ENCODE measurements at regions not wholly inside any gene's neighbourhood (a gene's known extent, or its start where the extent isn't known, plus 50 kb on each side); places are given as distances from the start of the nearest gene placed in this dataset.

DNA sequence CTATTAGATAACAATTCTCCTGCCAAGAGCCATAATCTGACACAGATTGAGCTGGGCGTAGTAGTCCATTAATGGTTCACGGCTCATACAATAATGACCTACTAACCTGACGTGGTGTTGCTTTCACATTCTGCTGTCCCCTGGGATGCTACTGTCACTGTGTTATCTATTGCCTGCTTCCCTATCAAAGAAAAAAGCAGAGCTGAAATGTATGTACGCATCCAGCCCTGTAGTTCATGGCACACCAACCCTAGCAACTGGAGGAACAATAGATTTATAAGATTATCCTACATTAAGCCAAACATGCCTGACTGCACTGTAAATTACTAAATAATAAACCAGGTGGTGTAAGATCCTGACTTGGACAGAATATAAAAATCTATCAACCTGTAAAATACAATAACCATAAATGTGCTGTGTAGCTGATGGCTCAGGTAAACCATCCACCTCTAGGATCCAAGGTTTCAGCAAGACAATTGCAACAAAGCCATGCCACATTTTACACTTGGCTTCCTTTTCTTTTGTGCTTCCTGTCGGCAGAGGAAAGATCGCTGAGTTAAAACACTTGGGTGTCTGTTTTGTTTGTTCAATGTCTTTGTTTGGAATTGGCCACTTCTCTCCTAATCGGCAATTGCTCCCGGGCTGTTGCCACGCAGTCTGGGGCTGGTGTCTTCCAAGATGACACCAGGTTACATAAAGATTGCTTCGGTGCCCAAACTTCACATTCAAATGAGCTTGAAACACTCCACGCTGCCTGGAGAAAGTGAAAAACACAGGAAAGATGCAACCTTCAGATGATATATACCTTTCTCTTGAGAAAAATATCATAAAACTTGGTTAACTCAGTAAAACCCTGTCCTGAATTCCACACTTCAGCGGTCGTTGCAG lies 143.9 kb upstream of the MGMT start:
- no peak for FAIRE-seq

DNA sequence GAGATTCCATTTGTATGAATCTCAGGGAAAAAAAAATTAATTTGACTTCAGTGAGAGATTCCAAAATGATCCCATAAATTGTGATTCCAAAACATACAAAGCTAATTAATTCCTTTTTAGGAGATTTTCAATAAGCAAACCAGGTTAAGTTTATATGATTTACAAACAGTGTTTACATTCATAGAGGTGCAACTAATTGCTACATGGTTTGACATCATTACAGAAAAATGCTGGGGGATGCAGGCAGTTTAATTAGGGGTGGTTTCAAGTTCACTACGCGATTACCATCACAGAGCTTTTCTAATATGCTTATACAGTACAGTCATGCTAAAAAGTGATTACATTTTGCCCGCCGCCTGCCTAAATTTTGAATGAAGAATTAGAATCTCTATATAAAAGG lies 143.2 kb upstream of the MGMT start:
- no peak for FAIRE-seq

DNA sequence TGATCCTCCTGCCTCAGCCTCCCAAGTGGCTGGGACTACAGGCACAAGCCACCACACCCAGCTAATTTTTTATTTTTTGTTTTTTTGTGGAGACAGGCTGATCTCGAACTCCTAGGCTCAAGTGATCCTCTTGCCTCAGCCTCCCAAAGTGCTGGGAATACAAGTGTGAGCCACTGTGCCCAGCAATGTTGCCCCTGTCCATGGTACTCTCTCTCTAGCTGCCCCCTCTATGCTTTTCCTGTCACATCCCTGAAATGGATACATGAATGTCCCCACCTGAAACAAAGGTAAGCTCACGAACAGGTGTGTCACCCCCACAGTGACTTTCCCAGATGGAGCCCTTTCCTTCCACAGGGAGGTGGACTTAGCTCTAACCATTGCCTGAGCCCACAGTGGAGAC lies 141.1 kb upstream of the MGMT start:
- FAIRE-seq: no peak

DNA sequence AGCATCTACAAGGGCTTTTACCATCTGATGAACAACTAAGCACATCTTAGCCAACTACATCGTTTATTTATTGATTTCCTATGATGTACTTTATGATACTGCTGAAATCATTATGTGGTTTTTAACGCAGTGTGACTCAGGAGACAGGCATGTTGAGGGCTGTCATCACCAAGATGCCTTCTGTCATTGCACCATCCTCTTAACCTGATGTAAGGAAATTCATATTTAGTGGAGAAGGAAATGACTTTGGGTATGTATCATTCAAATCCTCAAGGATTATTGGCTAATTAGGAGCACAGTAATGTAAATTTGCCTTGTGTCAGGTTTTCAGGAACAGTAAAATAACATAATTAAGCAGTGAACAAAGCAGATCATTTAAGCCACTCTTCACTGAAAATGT lies 138.5 kb upstream of the MGMT start:
- no peak for FAIRE-seq

DNA sequence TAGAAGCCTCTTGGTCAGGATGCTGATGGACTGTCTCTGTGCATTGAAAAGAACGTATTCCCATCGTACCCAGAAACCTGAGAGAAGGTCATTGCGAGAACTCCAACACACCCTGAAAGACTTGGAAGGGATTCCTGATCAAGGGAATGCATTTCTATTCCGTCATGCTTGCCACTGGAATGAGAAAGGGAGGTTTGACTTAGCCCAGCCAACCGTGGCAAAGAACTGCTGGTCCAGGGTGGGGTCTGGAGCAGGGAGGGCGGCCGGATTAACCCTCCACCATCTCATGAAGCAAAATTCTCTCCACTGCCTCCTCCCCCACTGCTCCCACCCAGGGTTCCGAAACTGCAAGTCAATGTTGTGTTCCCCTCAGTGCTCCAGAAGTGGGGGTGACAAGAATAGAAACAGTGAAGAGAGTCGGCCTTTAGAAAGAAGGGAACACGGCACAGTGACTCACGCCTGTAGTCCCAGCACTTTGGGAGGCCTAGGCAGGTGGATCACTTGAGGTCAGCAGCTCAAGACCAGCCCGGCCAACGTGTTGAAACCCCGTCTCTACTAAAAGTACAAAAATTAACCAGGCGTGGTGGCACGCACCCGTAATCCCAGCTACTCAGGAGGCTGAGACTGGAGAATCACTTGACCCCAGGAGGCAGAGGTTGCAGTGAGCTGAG lies 137.5 kb upstream of the MGMT start:
- FAIRE-seq: no peak

DNA sequence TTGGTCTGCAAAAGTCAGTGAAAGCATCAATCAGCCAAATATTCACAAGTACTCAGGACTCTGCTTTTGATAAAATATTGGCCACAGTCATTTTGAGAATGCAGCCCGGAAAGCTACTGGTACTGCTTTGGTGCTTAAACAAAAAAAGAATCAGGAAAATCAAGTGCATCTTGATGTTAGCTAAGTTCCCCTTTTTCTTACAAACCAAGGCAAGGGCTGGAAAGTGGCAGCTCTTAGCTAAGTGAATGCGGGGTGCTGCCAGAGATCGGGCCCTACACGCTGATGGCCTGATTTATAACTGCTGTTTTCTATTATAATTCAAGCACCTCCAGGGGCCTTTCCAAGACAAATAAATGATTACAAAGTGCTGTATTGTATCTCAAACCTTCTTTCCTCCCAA lies 136.8 kb upstream of the MGMT start:
- FAIRE-seq: no peak

DNA sequence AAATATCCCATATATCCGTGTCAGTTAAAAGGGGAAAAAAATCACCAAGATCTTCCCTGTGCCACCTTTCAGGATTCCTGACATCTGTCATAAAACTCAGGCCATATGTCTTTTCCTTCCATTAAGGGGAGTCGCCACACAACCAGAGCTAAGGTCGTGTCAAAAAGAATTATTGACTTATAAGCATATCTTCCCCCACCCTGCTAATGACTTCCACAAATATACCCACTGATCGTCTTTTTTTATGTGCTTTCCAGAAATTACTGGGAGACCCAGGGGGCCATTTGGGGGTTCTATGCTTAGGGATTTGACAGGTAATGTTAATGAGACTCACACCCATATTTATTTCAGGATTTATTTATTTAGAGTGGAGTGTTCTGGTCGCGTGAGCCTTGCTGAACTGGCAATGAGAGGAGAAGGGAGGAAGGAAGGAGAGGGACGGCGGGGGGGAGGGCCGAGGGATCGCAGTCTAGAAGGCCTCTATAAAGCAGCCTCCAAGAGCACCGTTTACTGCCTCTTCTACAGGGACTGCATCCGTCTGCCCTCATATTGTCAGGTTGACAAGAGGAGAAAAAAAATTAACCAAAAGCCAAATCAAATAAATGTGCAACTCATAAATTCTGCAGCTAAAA lies 135.7 kb upstream of the MGMT start:
- no peak for FAIRE-seq

DNA sequence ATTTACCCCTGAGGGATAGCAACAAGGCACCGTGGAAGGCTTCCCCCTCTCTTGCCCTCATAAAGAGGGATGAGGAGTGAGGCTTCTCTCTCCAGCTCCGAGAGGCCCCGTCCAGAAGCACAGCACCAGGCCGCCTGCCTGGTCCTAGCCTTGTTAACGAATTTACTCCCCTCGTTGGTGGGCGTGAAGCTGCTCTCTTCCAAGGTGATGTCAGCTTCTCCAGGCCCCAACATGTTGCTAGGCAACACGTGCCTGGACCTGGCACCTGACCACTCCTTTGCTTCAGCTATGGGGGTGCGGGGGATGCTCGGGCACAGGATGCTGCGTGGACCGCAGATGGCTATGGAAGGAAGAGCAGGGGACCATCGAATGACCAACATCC lies 135.2 kb upstream of the MGMT start:
- no peak for FAIRE-seq

DNA sequence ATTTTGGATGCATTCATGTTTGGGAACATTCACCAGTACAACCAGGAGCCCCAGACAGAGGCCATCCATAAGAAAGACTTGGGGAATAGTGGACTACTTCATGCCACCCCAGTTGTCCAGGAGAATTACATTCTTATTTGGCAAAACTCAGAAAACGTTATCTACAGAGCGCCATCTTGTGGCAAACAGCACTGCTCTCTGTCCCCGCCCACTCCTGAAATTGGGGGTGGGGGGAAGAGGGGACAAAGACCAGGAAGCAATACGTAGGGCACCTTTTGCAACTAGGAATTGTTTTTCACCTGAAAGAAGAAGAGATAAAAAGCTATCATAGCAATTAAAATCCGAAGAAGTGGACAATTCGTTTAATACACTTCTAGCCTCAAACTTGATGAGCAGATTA lies 134.6 kb upstream of the MGMT start:
- no peak for FAIRE-seq

DNA sequence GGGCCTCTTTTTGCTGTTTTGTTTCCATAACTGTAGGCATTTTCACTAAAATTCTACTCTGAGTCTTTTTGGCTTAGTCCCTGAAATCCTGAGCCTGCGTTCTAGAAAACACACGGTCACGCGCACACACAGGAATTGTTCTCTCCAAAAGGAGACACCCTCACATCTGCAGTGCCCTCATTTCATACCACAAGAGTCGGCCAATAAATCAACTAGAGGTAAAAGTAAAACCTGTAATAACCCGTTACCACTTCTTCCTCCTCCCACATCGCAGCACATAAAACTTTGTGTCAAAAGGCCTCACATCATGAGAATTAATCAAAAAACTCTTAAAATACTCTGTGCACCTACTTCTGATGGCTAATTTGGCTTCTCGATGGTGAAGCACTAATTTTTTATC lies 133.3 kb upstream of the MGMT start:
- FAIRE-seq: no peak

DNA sequence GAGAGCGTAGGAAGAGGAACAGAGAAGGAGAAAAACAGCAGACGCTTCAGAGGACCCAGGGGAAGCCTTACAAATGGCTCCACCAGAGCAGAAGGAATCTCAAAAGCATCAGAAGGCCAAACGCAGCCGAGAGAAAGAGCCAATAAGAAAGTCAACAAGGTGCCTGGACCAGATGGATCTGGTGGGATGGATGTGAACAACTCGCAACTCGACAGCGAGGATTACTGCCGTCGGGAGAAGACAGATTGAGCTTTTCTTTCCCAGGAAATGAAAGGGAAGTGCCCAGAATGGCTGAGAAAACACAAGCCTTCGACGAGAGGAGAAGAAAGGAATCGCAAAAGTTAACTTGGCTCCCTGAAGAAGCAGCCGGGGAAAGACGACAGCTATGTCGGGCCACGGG lies 132.8 kb upstream of the MGMT start:
- no peak for FAIRE-seq

DNA sequence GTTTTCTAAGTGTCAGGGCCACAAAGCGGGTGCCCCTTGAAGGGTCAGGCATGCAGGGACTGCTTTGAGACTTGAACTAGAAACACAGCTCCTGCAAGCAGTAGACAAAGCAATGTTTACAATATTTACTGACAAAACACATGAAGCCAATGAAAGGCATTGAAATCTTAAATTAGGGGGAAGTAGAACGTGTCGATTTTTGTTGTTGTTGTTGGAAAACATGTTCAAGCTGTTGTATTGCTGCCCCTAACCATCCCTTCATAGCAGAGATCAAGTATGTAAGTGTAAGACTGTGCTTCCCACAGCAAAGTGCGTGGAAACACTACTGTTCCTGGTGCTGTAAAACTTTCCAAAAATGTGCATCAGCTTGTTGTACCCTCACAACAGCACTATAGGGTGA lies 131.6 kb upstream of the MGMT start:
- no peak for FAIRE-seq

DNA sequence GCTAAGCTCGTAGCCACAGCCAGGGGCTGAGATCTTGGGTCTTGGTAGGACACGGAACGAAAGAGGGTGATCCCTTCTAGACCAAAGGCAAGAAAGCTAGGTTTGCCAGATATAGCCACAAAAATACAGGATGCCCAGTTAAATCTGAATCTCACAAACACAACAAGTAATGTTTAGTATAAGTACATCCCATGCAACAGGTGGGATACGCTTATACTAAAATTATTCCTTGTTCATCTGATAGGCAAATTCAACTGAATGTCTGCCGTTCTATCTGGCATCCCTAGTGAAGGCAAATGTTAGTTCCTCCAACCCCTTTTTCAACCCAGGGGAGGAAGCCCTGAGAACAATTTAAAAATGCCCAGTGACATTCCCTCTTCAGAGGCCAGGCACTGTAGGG lies 131.1 kb upstream of the MGMT start:
- no peak for FAIRE-seq

DNA sequence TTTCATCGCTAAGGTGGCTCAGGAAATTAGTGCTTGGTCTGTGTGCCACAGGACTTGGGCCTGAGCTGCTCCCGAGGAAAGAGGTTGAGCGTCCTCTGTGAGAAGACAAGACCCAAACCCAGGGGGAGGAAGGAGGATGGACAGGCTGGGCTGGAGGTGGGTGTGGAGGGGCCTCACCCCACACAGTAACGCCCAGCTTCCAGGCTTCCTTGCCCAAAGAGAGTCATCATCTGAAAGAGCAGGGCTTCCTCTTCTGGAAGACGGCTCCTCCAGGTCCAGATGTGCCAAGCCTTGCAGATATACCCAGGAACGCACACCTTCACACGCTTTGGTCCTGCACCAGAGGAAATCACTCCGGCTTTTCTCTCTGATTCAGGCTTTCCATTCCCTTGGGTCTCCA lies 127.8 kb upstream of the MGMT start:
- FAIRE-seq: no peak

DNA sequence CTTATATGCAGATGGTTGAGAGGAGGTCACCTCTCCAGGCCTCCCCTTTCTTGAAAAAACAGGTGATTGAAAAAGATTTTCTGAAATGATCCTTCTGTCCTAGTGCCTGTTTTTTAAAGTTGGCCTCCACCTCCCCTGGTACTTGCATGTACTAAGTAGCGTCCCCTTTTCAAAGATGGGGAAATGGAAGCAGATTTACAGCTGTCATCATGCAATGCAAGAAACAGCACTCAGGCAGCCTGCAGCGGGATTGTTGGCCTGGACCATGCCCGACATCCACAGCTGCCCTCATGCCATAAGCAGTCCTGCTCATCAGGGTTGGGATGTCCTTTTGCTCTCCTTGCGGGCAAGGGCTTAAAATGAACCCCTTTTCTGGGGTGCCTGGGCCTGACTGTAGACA lies 127.2 kb upstream of the MGMT start:
- no peak for FAIRE-seq

DNA sequence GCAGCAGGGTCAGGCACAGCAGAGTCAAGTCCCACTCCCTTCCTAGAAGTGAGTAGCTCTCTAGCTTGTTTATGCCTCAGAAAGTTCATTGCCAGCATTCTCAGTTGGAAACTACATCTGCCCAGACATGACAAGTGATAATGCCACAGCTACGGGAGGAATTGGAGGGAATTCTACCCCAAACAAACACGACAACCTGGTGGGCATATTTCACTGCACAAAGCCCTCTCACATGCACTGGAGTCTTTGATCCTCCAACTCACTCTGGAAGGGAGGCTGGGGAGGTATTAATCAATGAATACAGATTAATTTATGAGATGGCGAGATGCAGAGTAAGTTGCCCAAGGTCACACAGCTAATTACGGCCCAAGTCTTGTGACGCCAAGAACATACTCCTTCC lies 126.0 kb upstream of the MGMT start:
- FAIRE-seq: no peak

DNA sequence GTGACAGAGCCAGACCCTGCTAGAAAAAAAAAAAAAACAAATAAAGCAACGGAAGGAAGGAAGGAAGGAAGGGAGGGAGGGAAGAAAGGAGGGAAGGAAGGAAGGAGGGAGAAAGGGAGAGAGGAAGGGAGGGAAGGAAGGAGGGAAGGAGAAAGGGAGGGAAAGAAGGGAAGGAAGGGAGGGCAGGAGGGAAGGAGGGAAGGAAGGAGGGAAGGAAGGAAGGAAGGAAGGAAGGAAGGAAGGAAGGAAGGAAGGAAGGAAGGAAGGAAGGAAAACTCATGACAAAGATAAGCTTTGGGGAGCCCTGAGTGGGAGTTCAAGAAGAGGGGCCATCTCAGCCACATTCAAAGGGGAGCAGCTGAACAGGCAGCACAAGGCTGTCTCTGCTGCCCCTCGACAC lies 124.7 kb upstream of the MGMT start:
- FAIRE-seq: no peak

DNA sequence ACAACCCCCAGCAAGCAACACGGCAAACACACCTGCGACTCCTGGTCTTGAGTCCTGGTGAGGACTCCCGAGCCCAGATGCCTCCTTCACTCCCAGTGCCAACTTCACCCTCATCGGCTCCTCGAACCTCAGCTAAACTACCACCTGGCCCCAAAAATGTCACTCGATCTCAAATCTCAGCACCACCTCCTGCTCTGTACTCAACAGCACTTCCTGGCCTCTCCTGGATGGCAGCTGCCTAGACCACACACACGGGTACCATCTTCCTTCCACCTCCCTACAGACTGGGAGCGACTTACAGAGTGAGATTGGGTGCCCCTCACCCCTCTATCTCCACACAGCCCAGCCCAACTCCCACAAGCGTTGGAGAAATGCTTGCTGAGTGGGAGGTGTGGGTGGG lies 123.9 kb upstream of the MGMT start:
- no peak for FAIRE-seq

DNA sequence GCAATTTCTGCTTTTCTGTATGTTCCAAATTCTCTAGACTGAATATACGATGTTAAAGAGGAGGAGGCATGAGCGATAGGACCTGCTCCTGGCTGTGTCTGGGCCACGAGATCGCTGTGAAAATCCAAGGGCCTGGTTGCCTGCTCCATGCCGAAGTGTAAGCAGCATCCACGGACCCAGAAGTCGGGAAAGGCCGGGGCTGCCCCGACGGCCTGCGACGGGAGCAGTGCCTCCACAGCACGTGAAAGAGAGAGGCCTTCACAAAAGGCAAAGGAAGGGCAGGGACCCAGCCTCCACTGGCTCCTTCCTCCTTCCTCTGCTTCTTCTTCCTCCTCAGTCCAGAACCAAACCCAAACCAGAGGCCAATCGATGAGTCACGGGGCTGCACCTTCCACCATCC lies 122.9 kb upstream of the MGMT start:
- no peak for FAIRE-seq

DNA sequence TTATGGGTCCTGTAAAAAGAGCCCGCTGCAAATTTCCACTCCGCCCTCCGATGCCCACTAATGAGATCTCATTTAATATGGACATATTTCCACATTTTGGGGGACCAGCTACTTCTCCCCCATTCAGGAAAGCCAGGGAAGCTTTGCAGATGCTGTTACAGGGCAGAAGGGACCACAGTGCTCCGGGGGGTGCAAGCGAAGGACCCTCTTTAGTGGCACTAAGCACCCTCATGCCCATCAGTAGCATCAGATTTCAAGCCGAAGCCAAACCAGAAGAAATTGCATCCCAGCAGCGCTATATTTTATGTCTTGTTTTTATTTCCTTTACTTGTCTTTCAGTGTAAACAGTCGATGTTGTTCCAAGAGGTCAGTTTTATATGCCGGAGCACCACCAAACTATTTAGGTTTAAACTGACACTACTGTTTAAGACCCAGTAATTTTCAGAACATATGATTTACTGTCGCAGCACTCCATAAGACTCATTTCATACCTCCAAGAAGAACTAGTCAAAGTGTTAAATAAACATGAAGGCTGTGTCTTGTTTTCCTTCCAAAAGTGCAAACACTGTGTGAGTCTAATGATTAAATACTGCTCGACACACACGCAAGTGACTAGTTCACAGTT lies 122.2 kb upstream of the MGMT start:
- no peak for FAIRE-seq

DNA sequence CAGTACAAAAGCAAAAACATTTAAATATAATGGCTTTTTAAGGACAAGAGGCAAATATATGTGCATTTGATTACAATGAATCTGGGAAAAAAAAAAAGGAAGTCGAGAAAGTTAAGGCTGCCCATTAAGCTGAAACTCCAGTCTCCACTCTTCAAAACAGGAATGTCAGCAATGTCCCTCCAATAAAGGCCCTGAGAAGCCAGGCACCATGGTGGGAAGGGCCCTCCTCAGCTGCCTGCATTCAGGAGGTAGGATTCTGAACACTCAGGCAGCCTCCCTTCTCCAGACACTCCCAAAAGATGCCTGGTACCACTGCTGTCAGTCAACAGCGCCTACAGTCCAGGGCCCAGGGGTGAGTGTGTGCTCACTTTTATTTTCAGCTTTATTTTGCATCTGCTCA lies 121.3 kb upstream of the MGMT start:
- FAIRE-seq: no peak

DNA sequence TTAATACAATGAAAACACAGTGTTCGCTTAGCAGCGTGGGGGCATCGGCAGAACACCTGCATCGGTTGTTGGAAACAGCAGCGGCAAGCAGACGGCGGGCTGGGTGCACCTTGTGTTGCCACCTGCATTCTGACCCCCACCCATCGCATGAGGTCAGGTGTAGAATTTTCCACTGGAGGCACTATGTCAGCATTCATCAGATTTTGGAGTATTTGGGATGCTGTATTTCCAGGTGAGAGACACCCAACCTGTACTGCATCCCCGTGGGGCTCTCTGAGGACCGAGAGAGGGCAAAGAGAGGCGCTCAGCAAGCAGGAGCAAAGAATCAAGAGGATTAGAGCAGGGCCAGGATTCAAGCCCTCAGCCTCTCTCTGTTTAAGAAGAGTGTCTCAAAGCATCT lies 116.4 kb upstream of the MGMT start:
- no peak for FAIRE-seq

DNA sequence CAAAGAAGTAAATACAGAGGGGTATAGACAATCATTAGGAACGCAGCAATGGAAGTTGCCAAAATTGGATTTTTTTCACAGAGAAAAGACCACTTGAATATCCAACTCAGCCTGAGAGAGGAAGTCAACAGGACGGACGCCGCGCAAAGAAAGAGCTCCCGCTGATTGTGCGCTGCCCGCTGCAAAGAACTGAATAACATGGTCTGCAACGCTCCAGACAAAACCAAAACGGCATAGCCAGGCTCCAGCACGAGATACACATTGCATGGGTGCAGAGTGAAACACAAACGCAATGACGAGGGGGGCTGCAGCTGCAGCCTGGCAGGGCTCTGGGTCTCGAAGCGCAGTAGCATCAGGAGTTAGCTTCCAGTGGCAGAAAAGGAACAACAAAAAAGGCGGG lies 113.9 kb upstream of the MGMT start:
- no peak for FAIRE-seq

DNA sequence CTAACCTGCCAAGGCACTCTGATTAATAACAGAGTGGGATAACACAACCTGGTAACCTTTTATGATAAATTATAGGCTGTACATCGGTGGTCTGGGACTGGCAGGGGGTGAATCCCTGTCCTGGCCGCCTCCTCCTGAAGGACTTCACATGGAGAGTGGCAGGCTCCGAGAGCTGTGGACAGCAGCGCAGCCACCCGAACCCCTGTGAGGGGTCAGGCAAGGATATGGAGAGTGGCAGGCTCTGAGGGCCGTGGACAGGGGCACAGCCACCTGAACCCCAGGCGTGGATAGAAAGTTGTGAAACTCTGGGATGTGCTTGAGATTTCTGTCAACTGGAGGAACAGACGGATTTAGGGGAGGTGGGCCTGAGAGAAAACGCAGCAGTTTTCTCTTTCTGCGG lies 107.0 kb upstream of the MGMT start:
- no peak for FAIRE-seq

Data from A204.1 (cell line).